Neural cell (in vitro differentiated cells): ENCODE measurements at regions not wholly inside any gene's neighbourhood (a gene's known extent, or its start where the extent isn't known, plus 50 kb on each side); places are given as distances from the start of the nearest gene placed in this dataset.

Experiments used
- H2AFZ ChIP-seq: fragments of 200-600, 300-800 bp; sonication (generic), shearing (Covaris generic); 2 replicates; pipeline ENCODE4 v1.6.0; 2014; ENCODE audit warnings: low read depth, mild to moderate bottlenecking, antibody characterized with exemption, low read length, moderate library complexity
- H3F3A ChIP-seq: fragments of 200-600 bp; shearing (Covaris generic); 2 replicates; pipeline ENCODE4 v1.6.1; 2016; ENCODE audit warnings: mild to moderate bottlenecking, moderate library complexity, mixed read lengths, antibody characterized with exemption, low read length; ENCODE audit not compliant: insufficient read depth, poor library complexity, severe bottlenecking
- H3K27ac ChIP-seq: fragments of 200-600, 300-800 bp; sonication (generic), shearing (Covaris generic); 2 replicates; pipeline ENCODE4 v1.5.1; 2014; ENCODE audit warnings: mild to moderate bottlenecking, low read length, moderate library complexity
- H3K27me3 ChIP-seq: fragments of 300-800, 200-600 bp; sonication (generic), shearing (Covaris generic); 2 replicates; pipeline ENCODE4 v1.6.0; 2014; ENCODE audit warnings: mild to moderate bottlenecking, low read depth, low read length, moderate library complexity; ENCODE audit not compliant: insufficient read depth
- H3K36me3 ChIP-seq: fragments of 300-800, 200-600 bp; sonication (generic), shearing (Covaris generic); 2 replicates; pipeline ENCODE4 v1.5.1; 2014; ENCODE audit warnings: mild to moderate bottlenecking, antibody characterized with exemption, low read length, moderate library complexity; ENCODE audit not compliant: insufficient read depth
- H3K4me2 ChIP-seq: fragments of 300-800, 200-600 bp; sonication (generic), shearing (Covaris generic); 2 replicates; pipeline ENCODE4 v1.6.0; 2014; ENCODE audit warnings: mild to moderate bottlenecking, low read length
- H3K4me3 ChIP-seq: fragments of 300-800, 200-600 bp; sonication (generic), shearing (Covaris generic); 2 replicates; pipeline ENCODE4 v1.5.1; 2014; ENCODE audit warnings: mild to moderate bottlenecking, low read length, moderate library complexity
- H3K79me2 ChIP-seq: fragments of 200-600 bp; shearing (Covaris generic); replicated peaks from 2 replicates; pipeline ENCODE4 v1.6.0; 2014; ENCODE audit warnings: mild to moderate bottlenecking, low read length, moderate library complexity; ENCODE audit not compliant: insufficient read depth
- H3K9ac ChIP-seq: fragments of 300-800, 200-600 bp; sonication (generic), shearing (Covaris generic); 2 replicates; pipeline ENCODE4 v1.6.1; 2016; ENCODE audit warnings: mild to moderate bottlenecking, low read length, mixed read lengths
- H3K9me2 ChIP-seq: fragments of 200-600 bp; shearing (Covaris generic); 2 replicates; pipeline ENCODE4 v1.6.1; 2016; ENCODE audit warnings: mild to moderate bottlenecking, low read length, mixed read lengths; ENCODE audit not compliant: insufficient read depth
- H3K9me3 ChIP-seq: fragments of 200-600, 300-800 bp; sonication (generic), shearing (Covaris generic); 2 replicates; pipeline ENCODE4 v1.6.1; 2016; ENCODE audit warnings: mild to moderate bottlenecking, mixed run types, low read length, moderate library complexity, mixed read lengths
- H4K20me1 ChIP-seq: fragments of 200-600 bp; shearing (Covaris generic); 2 replicates; pipeline ENCODE4 v1.6.1; 2016; ENCODE audit warnings: mild to moderate bottlenecking, mixed run types; ENCODE audit not compliant: insufficient read depth
- CTCF ChIP-seq: fragments of 450-650 bp; IDR thresholded peaks from 2 replicates; pipeline ENCODE4 v1.5.1; 2014; ENCODE audit warnings: antibody characterized with exemption, mild to moderate bottlenecking, moderate library complexity; ENCODE audit not compliant: poor library complexity, severe bottlenecking
- EP300 ChIP-seq: fragments of 450-650 bp; conservative IDR thresholded peaks from 2 replicates; pipeline ENCODE4 v1.6.1; 2014; ENCODE audit warnings: antibody characterized with exemption, mild to moderate bottlenecking, moderate library complexity; ENCODE audit not compliant: poor library complexity, severe bottlenecking
- EZH2 ChIP-seq: fragments of 200-600, 300-800 bp; shearing (Covaris generic), sonication (generic); IDR thresholded peaks from 2 replicates; pipeline ENCODE4 v1.6.1; 2014; ENCODE audit warnings: antibody characterized with exemption, low read length, borderline replicate concordance, mild to moderate bottlenecking; ENCODE audit not compliant: insufficient read depth, poor library complexity, severe bottlenecking
- MXI1 ChIP-seq: fragments of 450-650 bp; conservative IDR thresholded peaks from 2 replicates; pipeline ENCODE4 v1.6.1; 2014; ENCODE audit warnings: antibody characterized with exemption, mild to moderate bottlenecking; ENCODE audit not compliant: poor library complexity, severe bottlenecking
- POLR2AphosphoS5 ChIP-seq: IDR thresholded peaks from 2 replicates; pipeline ENCODE4 v1.6.1; 2012
- RAD21 ChIP-seq: fragments of 450-650 bp; conservative IDR thresholded peaks from 2 replicates; pipeline ENCODE4 v1.6.1; 2014; ENCODE audit warnings: antibody characterized with exemption, mild to moderate bottlenecking, moderate library complexity
- REST ChIP-seq: IDR thresholded peaks from 2 replicates; pipeline ENCODE4 v1.6.1; 2012; ENCODE audit warnings: borderline replicate concordance
- SMC3 ChIP-seq: fragments of 450-650 bp; conservative IDR thresholded peaks from 2 replicates; pipeline ENCODE4 v1.6.1; 2014; ENCODE audit warnings: antibody characterized with exemption, mild to moderate bottlenecking, moderate library complexity; ENCODE audit not compliant: poor library complexity
- TAF1 ChIP-seq: IDR thresholded peaks from 2 replicates; pipeline ENCODE4 v1.6.1; 2012; ENCODE audit warnings: low read depth

- Histone ChIP-seq H2AFZ (no peak overlapping the region), H3K36me3 (no peaks in the 10 kb centered on the region), H3K9me2 (no peaks in the 10 kb centered on the region), H3K9me3 (no peaks in the 10 kb centered on the region), H3F3A (no peaks in the 10 kb centered on the region), H3K79me2 (no peaks in the 10 kb centered on the region), H3K4me3 (no peak overlapping the region), H4K20me1 (no peaks in the 10 kb centered on the region), H3K27me3 (no peaks in the 10 kb centered on the region), H3K9ac (no peak overlapping the region), H3K27ac (no peak overlapping the region), H3K4me2 (no peak overlapping the region)
- TF ChIP-seq SMC3 (no peak), POLR2AphosphoS5 (no peak), MXI1 (no peak), EP300 (no peak), CTCF (no peak), EZH2 (no peak), REST (no peak), TAF1 (no peak), RAD21 (no peak)
Observed at GRCh38 chr10:6964543-6964942, 384.5 kb upstream of the PRKCQ start.

- H3K9me3 ChIP-seq = no peaks in the 10 kb centered on the region
- H3K27me3 ChIP-seq = no peaks in the 10 kb centered on the region
- no peak overlapping the region for H2AFZ ChIP-seq
- H3K4me3 ChIP-seq = no peak overlapping the region
- TF ChIP-seq POLR2AphosphoS5 (no peak), EP300 (no peak), MXI1 (no peak), CTCF (no peak)
- no peak overlapping the region for H3K9ac ChIP-seq
- H4K20me1 ChIP-seq = no peaks in the 10 kb centered on the region
- H3K79me2 ChIP-seq = no peaks in the 10 kb centered on the region
- H3F3A ChIP-seq = no peaks in the 10 kb centered on the region
- no peak overlapping the region for H3K27ac ChIP-seq
- H3K4me2 ChIP-seq = no peak overlapping the region
- H3K9me2 ChIP-seq = no peaks in the 10 kb centered on the region
- no peaks in the 10 kb centered on the region for H3K36me3 ChIP-seq
Observed at GRCh38 chr10:6962576-6962975, 382.5 kb upstream of the PRKCQ start.
